ENCODE measurements at regions not wholly inside any gene's neighbourhood (a gene's known extent, or its start where the extent isn't known, plus 50 kb on each side); places are given as distances from the start of the nearest gene placed in this dataset.

DNA sequence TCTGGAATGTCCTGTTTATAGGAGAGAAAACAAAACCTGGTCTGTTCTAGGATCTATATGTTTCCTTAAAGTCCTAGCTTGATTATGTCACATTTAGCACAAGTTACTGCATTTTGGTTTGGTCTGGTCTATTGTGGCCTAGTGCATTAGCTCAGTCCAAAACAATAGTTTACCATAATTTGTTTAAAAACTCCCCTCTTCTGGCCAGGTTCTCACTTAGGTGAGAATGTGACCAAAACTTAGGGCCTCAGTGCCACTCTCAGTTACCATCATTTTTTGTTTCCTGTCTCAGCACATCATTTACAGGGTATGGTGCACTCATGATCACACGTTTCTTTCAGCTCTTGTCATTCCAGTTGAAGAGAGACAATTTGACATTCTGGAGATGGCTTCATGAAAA is 378.5 kb downstream of the KLHL4 start:
- Mint-ChIP-seq H3K4me3 (no peak overlapping the region), H3K36me3 (ENCODE audit: low read depth) (no peaks in the 10 kb centered on the region), H3K9me3 (no peaks in the 10 kb centered on the region)

DNA sequence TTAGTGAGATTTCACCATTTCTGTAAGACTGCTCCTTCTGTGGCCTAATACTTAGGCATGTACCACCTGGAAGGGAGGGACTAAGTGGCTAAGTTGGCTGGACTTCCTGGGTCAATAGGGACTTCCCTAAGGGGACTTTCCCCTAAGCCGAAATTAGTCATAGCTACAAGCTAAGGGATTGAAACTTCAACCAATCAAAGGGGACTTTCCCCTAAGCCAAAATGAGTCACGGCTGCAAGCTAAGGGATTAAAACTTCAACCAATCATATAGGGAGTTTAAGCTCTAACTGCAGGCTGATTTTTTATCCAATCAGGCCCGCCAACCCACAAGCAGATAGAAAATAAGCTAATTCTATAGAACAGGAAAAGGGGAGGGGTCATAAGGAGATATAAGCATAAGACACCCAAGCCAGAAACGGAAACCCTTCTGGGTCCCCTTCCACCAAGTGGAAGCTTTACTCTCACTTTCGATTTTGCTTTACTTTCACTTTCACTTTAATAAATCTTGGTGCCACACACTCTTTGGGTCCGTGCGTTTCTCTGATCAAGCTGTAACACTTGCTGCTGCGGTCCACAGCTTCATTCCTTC is 382.8 kb downstream of the KLHL4 start:
- peaks cover under 1% of the 10 kb centered on the region for H3K4me1 Mint-ChIP-seq
- no peak overlapping the region for H3K4me3 Mint-ChIP-seq
- no peaks in the 10 kb centered on the region for H3K9me3 Mint-ChIP-seq
- DNase-seq = no peak
- H3K27me3 Mint-ChIP-seq (ENCODE audit: low read depth, poor library complexity) = no peaks in the 10 kb centered on the region
- no peaks in the 10 kb centered on the region for H3K36me3 Mint-ChIP-seq (ENCODE audit: low read depth)
- TF ChIP-seq, protein P1, sequence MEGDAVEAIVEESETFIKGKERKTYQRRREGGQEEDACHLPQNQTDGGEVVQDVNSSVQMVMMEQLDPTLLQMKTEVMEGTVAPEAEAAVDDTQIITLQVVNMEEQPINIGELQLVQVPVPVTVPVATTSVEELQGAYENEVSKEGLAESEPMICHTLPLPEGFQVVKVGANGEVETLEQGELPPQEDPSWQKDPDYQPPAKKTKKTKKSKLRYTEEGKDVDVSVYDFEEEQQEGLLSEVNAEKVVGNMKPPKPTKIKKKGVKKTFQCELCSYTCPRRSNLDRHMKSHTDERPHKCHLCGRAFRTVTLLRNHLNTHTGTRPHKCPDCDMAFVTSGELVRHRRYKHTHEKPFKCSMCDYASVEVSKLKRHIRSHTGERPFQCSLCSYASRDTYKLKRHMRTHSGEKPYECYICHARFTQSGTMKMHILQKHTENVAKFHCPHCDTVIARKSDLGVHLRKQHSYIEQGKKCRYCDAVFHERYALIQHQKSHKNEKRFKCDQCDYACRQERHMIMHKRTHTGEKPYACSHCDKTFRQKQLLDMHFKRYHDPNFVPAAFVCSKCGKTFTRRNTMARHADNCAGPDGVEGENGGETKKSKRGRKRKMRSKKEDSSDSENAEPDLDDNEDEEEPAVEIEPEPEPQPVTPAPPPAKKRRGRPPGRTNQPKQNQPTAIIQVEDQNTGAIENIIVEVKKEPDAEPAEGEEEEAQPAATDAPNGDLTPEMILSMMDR (IDR thresholded peaks at IDR 0.05) = no peak
- no peak overlapping the region for H3K27ac Mint-ChIP-seq

More for the DNA sequence above, 378.5 kb downstream of the KLHL4 start:
- DNase-seq = no peak
- TF ChIP-seq, protein P1 (IDR thresholded peaks at IDR 0.05) = no peak
- H3K27me3 Mint-ChIP-seq (ENCODE audit: low read depth, poor library complexity) = no peaks in the 10 kb centered on the region
- H3K27ac Mint-ChIP-seq = no peak overlapping the region
- peaks cover 4% of the 10 kb centered on the region for H3K4me1 Mint-ChIP-seq

DNA sequence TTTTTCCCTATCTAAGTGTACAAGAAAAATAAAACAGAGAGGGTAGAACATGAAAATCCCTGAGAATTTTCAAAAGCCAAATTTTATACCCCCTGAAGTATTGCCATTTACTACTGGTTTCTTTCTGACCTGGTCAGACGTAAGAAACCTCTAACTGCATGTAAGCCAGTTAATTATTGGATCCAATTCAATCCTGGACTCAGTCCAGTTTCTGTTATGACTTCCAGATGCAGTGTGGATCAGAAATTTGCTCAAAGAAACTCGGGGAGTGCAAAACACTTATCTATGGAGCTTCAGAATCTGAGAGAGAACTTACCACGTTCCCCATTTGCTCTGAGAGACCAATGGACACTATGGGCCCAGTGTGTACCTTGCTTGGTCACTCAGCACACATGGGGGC is 383.5 kb downstream of the KLHL4 start:
- TF ChIP-seq, protein P1 (IDR thresholded peaks at IDR 0.05) = no peak
- DNase-seq = no peak
- Mint-ChIP-seq H3K27me3 (ENCODE audit: low read depth, poor library complexity) (no peaks in the 10 kb centered on the region), H3K36me3 (ENCODE audit: low read depth) (no peaks in the 10 kb centered on the region), H3K4me1 (no peaks in the 10 kb centered on the region), H3K9me3 (no peaks in the 10 kb centered on the region), H3K27ac (no peak overlapping the region), H3K4me3 (no peak overlapping the region)

DNA sequence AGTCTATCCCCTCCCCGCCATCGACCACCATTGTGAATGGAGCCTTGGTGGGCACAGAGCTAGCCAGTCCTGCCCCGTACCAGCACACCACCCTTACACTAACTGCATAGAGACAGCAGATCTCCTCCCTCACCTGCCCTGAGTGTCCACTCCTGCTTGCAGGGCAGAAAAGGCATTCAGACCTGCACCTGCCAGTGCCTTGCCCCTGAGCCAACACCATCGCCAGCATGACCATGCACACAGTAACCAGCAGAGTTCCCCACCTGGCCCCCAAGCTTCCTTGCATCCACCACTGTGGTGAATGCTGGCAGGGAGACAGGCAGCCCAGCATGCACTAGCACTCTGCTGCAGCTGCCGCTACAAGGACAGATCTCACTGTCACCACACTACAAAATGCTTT is 397.1 kb downstream of the KLHL4 start:
- H3K27ac Mint-ChIP-seq = no peak overlapping the region
- TF ChIP-seq, protein P1 (IDR thresholded peaks at IDR 0.05) = no peak
- peaks cover 23% of the 10 kb centered on the region for H3K9me3 Mint-ChIP-seq
- no peaks in the 10 kb centered on the region for H3K36me3 Mint-ChIP-seq (ENCODE audit: low read depth)
- H3K27me3 Mint-ChIP-seq (ENCODE audit: low read depth, poor library complexity) = peaks cover 3% of the 10 kb centered on the region
- DNase-seq = no peak
- H3K4me3 Mint-ChIP-seq = no peak overlapping the region
- no peaks in the 10 kb centered on the region for H3K4me1 Mint-ChIP-seq

DNA sequence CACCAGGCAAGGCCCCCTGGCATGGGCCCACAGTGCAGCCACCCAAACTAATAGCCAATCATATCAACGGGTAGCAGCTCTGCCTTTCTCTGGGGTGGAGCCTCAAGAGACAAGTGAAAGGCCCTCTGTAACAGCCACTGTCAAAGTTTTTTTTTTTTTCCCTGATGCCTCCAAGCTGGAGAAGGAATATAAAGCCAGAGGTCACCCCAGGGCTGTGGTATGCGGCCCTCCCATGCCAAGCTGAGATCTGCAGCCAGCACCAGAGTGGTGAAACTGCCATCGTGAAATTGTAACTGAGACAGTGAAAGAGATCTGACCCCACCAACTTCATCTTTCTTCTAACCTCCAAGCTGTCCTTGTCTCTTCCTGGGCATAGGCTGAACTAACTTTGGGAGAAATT is 407.0 kb downstream of the KLHL4 start:
- no peak for DNase-seq
- Mint-ChIP-seq H3K4me1 (peaks cover 8% of the 10 kb centered on the region), H3K27me3 (ENCODE audit: low read depth, poor library complexity) (no peaks in the 10 kb centered on the region), H3K4me3 (no peak overlapping the region), H3K9me3 (peaks cover 4% of the 10 kb centered on the region), H3K27ac (no peak overlapping the region), H3K36me3 (ENCODE audit: low read depth) (no peaks in the 10 kb centered on the region)
- TF ChIP-seq, protein P1 (IDR thresholded peaks at IDR 0.05) = no peak

DNA sequence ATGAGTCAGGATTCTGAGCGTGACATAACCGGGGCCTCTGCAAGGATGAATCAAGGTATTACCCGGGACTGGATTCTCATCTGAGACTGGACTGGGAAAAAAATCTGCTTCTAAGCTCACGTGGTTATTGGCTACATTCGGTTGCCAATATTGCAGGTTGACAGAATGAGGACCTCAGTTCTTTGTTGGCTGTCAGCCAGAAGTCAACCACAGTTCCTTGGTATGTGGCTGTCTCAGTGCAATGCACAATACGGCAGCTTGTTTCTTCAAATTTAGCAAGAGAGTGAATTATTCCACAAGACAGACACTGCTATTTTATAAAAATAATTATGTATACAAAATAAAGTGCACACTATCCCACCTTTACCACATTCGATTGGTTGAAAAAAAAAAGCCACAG is 424.2 kb downstream of the KLHL4 start:
- H3K27ac Mint-ChIP-seq = no peak overlapping the region
- TF ChIP-seq, protein P1 (IDR thresholded peaks at IDR 0.05) = no peak
- H3K9me3 Mint-ChIP-seq = peaks cover 10% of the 10 kb centered on the region
- no peaks in the 10 kb centered on the region for H3K27me3 Mint-ChIP-seq (ENCODE audit: low read depth, poor library complexity)
- no peaks in the 10 kb centered on the region for H3K36me3 Mint-ChIP-seq (ENCODE audit: low read depth)
- H3K4me1 Mint-ChIP-seq = no peaks in the 10 kb centered on the region
- DNase-seq = no peak
- H3K4me3 Mint-ChIP-seq = no peak overlapping the region
